GM21825 (cell line): ENCODE measurements at regions not wholly inside any gene's neighbourhood (a gene's known extent, or its start where the extent isn't known, plus 50 kb on each side); places are given as distances from the start of the nearest gene placed in this dataset.

Experiments used
- ATAC-seq: cut with Tn5 transposase; IDR thresholded peaks from one replicate; pipeline ENCODE4 v1.9.1; 2021; ENCODE audit warnings: mild to moderate bottlenecking, moderate library complexity; ENCODE audit not compliant: unreplicated experiment

- ATAC-seq = no peak
Measured at GRCh38 chr6:43858161-43859153, 88.4 kb downstream of the VEGFA start.

DNA sequence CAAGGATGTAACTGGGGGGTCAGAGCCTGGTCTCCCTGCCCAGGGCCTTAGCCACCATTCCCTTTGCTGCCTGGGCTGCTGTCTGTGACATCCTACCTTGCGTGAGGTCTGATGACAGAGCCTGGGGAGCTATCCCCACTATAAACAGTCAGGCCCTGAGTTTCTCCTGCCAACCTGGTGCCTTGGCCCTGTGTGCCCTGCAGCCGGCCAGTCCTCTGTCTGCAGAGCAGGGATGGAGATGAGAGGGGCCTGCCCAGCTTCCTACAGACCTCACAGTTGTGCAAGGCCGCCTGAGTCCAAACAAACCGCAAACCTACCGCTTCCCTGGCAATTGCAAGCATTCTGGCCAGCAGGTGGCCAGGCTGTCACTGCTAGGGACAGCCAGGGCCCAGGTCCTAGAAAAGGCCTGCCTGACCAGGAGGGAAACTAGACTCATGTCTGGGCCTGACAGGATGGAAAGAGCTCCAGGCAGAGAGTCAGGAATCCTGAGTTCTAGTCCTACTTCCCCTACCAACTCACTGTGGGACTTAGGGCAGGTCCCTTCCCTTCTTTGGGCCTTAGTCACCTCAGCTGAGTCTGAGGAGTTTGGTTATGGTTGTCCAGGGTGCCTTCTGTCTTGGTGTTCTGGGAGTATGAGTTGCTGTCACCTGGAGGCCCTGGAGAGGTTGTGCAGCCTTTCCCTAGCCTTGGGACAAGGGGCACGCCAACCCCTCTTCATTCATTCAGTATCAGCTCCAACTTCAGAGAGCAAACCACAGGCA lies 86.2 kb downstream of the VEGFA start:
- ATAC-seq = no peak

DNA sequence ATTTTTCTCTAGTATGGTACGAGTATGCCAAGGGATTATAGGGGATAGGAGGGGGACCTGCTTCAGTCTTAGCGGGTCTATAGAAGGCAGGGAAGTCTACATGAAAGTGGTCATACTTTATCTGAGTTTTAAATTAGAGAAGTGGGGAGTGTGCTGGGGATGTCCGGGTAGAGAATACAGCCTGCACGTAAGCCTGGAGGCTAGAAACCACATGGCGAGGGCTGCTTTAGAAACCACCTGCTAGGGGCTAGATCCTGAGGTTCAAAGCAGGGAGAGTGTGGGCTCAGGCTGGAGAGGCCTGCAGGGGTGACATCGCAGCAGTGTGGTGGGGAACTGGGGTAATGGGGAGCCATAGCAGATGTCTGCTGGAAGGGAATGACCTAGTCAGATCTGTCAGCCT lies 85.2 kb downstream of the VEGFA start:
- no peak for ATAC-seq

GRCh38 chr6:43853066-43853650 lies 83.1 kb downstream of the VEGFA start:
- no peak for ATAC-seq

- ATAC-seq = no peak
Measured at GRCh38 chr6:43852350-43852864, 82.4 kb downstream of the VEGFA start.

GRCh38 chr6:43851204-43851865 lies 81.3 kb downstream of the VEGFA start:
- no peak for ATAC-seq

GRCh38 chr6:43850314-43851203 lies 80.5 kb downstream of the VEGFA start:
- ATAC-seq = no peak

- ATAC-seq = no peak
Measured at GRCh38 chr6:43849844-43850243, 79.8 kb downstream of the VEGFA start.

DNA sequence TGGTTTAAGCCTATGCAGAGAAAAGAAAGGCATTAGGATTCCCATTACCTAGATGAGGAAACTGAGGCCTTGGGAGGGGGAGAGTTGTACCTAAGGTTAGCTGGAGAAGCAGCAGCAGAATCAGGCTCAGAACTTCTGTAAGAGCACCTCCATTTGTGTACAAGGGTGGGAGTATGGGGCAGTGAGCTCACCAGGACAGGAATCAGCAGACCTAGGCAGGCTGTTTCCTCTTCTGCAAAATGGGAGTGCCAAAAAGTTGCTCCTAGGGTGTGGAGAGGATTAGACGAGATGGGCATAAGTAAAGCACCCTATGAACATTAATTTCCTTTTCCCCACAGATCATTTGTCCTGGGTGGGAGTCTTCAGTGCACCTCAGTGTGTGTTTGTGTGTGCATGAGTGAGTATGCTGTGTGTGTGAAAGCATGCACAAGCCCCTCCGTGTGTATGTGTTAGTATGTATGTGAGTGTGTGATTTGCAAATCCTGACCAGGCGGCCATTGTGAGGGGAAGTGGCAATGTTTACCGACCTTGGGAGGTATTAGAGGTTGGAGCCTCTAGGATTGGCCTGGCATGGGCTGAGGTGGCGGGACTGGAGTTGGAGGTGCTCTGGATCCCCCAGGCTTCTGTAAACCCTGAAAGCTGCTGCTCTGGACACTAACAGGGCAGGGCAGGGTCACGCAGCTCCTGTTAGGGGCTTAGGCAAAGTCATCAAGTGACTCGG lies 78.8 kb downstream of the VEGFA start:
- ATAC-seq = no peak

GRCh38 chr6:43847741-43848630 lies 78.0 kb downstream of the VEGFA start:
- ATAC-seq = no peak

DNA sequence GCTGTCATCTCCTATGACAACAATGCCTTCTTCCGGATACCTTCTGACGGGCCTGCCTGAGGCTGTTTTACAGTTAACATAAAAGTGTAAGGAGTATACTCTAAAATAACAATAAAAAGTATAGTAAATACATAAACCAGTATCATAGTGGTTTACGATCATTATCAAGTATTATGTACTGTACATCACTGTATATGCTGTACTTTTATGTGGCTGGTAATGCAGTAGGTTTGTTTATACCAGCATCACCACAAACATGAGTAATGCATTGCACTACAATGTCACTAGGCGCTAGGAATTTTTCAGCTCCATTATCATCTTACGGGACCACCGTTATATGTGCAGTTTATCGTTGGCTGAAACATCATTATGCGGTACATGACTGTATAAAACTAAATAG lies 76.5 kb downstream of the VEGFA start:
- ATAC-seq = no peak

- ATAC-seq = no peak
Measured at GRCh38 chr6:43845646-43846045, 75.6 kb downstream of the VEGFA start.

DNA sequence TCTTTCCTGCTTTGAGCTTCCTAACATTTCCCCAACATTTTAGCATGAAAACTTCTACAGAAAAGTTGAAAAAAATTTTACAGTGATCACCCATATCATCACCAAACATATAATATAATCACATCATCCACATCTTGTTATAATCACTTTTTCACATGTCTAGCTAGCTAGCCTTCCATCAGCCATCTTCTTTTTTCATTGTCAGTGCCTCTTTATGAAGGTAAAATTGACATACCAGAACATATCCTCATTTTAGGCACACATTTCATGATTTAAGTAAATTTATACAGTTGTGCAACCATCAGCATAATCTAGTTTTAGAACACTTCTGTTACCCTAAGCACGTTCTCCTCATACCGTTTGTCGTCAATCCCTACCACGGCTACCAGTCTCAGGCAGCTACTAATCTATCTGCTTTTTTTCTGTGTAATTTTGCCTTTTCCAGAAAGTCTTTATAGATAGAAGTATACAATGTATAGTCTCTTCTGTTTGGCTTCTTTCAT lies 73.7 kb downstream of the VEGFA start:
- ATAC-seq = no peak

- ATAC-seq = no peak
Measured at GRCh38 chr6:43843097-43843645, 73.2 kb downstream of the VEGFA start.

- no peak for ATAC-seq
Measured at GRCh38 chr6:43842231-43842794, 72.3 kb downstream of the VEGFA start.

DNA sequence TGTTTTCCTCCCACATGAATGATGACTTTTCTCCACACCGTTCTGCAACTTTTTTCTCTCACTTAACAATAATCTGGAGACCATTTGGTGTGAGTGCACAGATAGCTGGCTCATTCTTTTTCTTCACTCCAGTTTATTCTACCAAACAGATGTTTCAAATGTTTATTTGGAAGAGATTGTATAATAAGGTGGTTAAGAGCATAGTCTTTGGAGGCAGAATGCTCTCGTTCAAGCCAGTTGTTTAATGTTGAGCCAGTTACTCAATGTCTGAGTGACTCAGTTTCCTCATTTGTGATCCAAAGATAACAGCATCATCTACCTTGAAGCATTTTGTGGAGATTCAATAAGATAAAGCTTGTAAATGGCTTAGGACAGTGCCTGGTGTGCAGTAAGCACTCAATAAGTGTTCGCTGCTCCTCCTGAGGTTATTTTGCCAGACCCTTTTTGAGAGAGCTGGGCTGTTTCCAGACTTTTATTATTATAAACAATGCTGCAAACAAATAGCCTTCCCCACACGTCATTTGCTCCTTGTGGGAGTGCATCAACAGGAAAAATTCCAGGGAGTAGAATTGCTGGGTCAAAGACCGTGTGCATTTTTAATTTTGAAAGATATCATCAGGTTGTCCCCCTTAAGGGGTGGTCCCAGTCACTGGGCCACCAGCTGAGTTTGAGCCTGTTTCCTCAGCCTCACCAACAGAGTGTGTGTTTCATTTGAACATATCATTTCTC lies 70.6 kb downstream of the VEGFA start:
- ATAC-seq = no peak
